NCI-H2227 (cell line): ENCODE measurements at regions not wholly inside any gene's neighbourhood (a gene's known extent, or its start where the extent isn't known, plus 50 kb on each side); places are given as distances from the start of the nearest gene placed in this dataset.
"Not testable (repeated sequence)": the region's sequence is repeated elsewhere in the genome, so short reads cannot be mapped to it uniquely, and the experiment has no call there.

Experiments
- DNase-seq: peaks from one replicate; lab custom pipeline; 2025; ENCODE audit not compliant: unreplicated experiment; lab: John Stamatoyannopoulos, UW

DNA sequence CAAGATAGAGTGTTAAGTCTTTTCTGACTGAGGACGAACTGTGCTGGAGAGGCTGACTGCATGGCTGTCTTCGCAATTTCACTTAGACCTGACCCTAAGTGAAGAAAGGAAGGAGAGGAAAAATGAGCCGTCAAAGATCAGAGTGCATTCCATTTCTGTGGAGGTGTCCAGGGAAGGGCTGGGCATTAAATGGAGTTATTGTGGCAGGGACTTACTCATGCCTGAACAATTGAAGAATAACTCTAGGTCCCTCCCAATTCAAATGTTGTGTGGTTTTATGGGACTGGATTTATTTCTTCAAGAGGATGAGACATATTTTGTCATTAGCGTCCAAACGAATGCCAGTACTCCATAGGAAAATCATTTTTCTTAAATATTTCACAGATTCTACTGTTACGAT lies 187.3 kb upstream of the CFAP20DC start:
- DNase-seq: no peak

DNA sequence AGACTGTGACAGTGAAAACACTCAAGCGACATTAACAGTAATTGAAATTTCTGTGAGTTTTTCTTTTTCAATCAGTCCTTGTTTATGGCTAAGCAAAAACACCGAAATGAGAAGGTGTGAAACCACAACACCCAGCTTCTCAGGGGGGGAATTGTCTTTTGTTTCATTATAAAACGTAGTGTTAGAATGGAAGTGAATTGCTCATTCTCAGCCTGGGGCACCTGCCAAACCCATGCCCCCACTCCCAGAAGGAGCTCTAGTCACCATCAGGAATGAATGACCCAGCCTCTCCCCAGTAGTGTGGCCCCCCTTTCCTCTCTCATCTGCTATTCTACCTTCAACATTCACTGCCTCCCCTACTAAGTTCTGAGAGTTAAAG lies 185.8 kb upstream of the CFAP20DC start:
- no peak for DNase-seq

DNA sequence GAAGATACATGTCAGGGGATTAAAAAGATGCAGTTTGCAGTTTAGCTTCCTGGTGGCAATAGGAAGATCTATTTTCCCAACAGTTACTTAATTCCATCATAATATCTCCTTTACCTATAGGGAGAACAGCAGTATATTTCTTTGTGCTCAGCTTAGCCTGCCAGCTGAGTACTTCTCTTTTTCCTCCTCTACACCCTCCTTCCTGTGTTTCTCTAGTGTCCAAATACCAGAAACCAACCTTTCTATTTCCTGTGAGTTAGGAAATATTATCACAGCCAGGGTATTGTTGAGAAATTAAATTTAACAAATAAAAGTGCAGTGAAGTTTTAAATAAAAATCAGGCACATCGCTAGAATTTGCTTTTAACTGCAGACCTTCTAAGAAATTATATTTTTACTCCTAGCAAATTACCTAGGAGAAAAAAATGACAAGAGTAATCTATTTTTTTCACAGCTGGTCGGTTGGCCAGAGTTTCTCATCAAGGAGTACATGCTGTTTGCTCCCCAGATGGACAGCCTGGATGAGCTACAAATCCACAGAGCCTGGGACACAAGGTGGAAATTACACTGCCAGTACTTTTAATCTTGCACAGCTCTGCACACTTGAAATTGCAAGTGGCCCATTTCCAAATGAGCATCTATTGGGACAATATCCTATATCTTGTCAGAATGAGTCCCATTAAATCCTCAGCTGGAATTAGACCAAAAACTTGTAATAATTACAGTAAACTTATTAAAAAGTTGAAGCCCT lies 185.2 kb upstream of the CFAP20DC start:
- DNase-seq: no peak

DNA sequence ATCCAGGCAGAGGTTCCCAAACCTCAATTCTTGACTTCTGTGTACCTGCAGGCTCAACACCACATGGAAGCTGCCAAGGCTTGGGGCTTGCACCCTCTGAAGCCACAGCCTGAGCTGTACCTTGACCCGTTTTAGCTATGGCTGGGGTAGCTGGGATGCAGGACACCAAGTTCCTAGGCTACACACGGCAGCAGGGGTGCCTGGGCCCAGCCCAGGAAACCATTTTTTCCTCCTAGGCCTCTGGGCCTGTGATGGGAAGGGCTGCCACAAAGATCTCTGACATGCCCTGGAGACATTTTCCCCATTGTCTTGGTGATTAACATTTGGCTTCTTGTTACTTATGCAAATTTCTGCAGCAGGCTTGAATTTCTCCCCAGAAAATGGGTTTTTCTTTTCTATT lies 180.6 kb upstream of the CFAP20DC start:
- not testable (repeated sequence) for DNase-seq

DNA sequence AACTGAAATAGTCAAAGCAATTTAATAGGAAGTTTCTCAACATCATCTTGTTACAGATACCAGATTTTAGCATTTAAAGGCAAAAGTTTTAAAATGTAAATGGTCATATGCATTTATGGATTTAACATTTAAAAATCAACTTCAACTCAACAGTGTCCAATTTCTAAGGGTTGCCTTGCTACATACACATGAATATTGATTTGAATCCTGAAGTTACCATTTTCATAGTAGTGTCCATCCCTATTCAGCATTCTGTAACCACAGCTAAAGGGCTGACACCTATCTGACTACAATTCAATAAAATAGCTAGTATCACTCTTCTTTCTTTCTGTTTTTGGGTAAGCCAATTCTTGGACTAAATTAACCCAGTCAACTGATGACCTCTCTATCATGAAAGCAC lies 164.0 kb upstream of the CFAP20DC start:
- no peak for DNase-seq

DNA sequence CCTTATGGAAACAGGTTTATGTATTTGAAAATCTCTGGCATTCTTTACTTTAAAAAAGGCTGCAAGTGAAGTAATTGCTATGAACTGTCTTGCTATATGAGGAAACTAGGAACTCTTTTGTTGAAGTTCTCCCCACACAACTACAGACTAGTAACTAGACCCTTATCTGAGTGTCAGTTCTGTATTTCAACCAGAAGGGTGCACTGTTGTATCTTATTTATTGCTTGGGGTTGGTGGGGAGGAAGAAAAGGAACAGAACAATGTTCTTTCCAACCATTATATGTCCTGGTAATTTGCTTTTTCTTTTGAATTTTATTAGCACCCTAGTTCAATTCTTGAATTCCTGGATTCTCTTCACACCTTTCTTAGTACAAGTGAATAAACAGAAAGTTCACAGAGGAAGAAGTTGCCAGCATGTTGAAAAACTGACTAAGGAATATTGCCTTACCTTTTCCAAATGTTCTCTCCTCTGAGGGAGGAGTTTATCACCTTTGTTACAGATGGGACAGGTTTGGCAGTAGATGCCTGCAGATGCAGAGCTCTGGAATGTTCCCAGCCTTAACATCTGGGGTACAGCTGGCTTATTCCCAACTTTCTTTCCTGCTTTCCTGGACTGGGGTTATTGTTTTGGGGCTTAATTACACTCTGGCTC lies 162.4 kb upstream of the CFAP20DC start:
- DNase-seq: peak; percentile 53

DNA sequence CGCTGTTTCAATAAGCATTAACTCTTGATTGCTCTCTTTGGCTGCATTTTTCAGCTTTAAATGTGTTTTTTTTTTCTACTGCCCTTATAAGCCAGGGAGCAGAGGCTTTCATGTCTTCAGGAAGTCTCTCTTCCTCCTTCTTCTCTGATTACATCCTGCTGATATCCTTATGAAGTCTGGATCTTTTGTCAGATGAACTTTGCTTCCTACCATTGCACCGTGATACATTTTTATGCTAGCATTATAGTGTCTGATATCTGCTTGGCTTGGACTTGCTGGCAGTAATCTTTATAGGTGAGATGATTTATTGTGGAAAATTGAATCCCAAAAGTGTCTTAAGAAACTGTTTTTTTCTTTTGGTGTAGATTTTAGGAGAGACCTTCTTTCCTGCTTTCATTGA lies 160.4 kb upstream of the CFAP20DC start:
- DNase-seq: no peak

DNA sequence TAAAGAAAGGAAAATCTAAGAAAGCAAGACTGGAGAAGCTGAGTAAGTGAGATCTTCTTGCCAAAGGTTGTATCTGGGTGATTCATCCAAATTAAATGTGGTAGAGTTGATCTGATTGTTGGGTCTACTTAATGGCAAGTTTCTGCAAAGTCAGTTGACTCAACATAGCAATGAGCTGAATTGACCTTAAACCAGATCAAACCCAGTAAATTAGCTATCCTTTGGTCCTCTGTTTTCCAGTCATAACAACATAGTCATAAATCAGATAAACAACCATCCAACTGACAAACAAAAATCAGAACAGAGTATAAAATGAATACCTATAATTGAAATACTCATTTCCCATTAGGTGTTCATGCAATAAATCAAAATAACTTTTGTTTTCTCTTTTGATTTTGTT lies 142.6 kb upstream of the CFAP20DC start:
- DNase-seq: no peak

DNA sequence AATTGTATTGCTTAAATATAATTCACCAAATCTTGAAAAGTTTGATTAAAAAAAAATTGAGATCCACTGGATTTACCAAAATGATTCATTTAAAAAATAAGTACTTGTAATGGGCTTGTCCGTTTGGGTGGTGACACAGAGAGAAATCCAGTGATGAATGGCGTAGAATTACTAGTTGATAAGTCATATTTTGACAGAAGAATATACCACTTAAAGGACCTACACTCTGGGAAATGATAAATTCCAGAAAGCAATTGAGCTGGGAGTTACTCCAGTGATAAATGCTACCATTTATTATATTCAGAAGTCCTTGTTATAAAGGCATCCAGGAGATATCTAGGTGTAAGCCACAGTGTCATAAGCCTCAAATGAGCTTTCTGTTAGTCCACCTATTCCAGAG lies 141.8 kb upstream of the CFAP20DC start:
- no peak for DNase-seq

DNA sequence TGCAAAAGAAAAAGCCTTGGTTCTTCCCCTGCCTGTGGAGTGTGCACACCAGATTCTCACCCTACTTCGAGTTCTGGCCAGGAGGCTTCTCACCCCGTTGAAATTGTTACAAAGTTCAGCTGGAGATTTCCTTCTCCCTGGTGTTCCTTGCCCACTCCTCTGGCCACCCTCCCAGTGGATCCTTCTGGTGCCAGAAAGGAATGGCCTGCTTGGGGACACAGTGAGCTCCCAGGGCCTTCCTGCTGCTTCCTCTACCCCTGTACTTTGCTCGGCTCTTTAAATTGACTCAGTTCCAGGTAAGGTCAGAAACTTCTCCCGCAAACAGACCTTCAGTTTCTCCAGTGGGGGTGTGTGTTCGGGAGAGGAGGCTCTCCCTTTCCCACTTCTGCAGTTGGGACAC lies 140.1 kb upstream of the CFAP20DC start:
- DNase-seq: no peak

DNA sequence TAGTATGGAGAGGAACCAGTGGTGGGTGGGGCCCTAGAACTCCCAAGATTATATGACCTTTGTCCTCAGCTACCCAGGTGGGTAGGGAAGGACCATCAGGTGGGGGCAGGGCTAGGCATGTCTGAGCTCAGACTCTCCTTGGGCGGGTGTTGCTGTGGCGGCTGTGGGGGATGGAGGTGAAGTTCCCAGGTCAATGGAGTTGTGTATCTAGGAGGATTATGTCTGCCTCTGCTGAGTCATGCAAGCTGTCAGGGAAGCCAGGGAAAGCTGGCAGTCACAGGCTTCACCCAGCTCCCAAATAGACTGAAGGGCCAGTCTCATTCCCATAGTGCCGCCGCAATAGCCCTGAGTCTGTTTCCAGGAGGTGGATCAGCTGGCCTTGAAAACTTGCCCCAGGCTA lies 139.7 kb upstream of the CFAP20DC start:
- no peak for DNase-seq

DNA sequence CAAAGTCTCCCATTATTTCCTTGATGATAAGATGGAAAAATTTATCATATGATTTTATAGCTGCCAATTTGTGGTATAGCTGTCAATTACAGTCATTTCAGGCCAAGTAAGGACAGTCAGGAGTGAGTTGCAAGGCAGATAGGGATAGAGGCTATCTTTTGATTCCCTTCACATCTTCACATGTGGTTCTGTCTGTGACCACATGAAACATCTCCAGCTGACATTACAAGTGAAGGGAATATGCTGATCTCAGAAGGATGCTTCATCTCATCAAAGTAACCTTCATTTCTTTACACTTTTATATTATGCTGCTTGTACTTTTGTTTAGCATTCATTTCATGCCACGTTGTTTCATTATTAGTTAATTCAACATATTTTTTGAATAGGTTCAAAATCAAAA lies 136.9 kb upstream of the CFAP20DC start:
- DNase-seq: no peak

DNA sequence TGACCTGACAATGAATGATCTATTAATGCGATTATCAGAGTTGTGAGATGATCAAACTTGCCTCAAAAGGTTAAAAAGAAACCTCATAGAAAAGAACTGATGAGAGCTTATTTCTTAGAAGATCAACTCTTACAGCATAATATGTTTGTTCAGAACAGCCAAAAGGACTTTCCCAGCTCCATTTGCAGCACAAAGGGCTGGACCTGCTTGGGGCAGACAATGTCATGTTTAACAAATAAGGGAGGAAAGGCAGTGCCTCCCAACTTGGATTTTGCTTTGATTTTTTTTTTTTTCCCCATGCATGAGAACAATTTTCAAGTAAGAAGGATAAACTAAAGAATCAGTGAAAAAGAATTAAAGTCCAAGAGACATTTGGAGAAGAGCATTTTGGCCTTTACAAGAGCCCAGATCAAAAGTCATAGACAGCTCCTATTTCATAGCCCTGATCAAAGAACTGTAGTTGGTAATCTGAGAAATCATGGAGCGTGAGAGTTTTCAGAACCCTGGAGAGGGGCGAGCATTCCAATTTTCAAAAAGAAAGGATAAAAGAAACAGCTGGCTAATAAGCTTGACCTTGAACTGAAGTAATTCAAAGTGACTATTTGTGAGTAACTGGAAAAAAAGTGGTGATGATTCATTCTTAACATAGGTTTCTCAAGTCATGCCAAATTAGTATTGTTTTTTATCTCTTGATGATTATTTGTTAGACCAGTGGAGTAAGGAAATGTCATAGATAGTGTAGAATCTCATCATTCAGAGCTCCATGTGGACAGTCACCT lies 136.0 kb upstream of the CFAP20DC start:
- peak; percentile 10 for DNase-seq

DNA sequence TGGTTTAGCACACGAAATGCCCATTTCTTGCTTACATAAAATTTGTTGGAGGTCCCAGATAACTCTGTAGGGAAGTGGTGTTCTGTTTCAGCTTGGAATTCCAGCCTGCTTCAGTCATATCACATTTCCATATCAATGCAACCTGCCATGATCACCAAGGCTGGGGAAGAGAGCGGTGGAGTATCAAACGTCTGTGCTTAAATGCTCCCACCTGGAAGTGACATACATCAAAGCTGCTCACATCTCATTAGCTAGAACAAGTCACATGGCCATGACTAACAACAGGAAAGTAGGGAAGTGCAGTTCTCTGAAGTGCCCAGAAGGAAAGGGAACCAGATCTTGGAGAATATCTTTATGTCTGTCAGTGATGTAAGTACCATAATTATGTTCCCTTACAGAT lies 130.2 kb upstream of the CFAP20DC start:
- peak; percentile 11 for DNase-seq

DNA sequence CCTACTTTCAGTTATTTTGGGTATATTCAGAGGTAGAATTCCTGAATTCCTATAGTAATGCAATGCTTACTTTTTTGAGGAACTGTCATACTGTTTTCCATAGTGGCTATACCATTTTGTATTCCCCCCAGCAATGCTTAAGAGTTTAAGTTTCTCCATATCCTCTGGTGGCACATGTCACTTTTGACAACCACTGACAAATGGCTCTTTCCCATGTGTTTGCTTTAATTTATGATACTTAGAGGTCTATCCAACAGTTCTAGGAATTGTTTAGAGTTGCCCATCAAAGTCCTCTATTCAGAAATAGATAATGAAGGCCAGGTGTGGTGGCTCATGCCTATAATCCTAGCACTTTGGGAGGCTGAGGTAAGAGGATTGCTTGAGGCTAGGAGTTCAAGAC lies 128.9 kb upstream of the CFAP20DC start:
- DNase-seq: no peak

DNA sequence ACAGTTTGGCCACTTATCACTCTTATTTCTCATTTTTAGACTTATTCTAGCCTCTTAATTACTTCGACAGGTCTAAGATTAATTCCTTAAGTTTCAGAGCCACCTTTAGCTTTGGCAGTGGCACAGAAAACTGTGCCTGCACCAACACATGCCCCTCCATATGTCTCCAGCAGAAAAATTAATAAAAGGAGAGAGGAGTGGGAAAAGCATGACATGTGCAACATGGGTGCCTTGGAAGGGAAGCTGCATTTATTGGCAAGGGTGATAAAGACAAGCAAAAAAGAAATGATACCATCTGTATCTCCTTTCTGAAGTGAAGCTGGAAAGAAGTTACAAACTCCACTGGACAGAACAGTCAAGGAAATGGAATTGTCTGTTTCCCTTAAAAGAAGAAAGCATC lies 121.7 kb upstream of the CFAP20DC start:
- DNase-seq: no peak

DNA sequence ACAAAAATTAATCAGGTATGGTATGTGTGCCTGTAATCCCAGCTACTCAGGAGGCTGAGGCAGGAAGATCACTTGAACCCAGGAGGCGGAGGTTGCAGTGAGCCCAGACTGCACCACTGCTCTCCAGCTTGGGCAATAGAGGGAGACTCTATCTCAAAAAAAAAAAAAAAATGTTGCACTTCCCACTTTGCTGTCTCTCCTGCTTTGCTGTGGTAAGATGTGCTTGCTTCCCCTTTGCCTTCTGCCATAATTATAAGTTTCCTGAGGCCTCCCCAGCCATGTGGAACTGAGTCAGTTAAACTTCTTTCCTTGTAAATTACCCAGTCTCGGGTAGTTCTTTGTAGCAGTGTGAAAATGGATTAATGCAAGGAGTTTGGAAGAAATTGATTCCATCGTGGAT lies 120.3 kb upstream of the CFAP20DC start:
- not testable (repeated sequence) for DNase-seq

DNA sequence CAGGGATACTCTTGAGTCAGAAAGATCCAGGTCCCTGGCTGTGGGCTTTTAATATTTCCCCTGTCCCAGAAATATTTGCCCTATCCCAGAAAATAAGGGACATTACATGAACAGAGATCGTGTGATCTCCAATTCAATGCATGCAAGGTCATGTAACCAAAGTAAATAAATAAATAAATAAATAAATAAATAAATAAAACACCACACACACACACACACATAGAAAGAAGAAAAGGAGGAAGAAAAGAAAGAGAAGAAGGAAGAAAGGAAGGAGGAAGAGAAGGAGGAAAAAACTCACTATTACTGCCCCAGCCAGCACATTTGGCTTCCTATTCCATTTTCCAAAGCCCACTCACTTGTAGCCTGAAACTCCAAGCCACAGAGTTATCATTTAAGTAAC lies 117.9 kb upstream of the CFAP20DC start:
- no peak for DNase-seq

DNA sequence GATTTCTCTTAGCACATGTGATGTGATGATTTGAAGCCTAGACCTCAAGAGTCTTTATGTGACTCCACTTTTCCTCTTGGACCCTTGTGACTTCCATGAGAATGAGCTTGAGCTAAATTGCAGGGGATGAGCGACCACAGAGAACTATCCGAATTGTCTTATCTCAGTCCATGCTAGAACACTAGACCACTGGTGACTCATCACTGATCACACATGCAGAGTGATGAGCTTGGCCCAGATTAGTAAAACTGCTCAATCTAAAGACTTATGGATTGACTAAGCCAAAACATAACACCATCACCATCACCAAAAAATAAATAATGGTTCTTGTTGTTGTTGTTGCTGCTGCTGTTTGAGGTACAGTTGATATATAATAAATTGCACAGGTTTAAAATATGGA lies 114.1 kb upstream of the CFAP20DC start:
- DNase-seq: no peak

DNA sequence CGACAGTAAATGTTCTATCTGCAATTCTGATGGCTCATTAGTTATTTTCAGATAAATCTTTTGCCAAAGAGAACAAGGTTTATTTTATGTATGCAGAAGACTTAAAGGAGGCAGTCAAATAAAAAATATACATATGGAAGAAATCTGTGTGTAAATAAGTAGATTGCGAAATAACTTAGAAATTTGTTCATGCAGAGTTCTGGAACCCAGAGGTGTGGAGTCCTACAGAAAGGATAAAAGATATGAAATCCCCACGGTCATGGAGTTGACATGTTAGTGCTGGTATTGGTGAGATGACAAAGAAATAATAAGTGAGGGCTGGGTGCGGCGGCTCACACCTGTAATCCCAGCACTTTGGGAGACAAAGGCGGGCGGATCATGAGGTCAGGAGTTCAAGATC lies 111.2 kb upstream of the CFAP20DC start:
- no peak for DNase-seq

DNA sequence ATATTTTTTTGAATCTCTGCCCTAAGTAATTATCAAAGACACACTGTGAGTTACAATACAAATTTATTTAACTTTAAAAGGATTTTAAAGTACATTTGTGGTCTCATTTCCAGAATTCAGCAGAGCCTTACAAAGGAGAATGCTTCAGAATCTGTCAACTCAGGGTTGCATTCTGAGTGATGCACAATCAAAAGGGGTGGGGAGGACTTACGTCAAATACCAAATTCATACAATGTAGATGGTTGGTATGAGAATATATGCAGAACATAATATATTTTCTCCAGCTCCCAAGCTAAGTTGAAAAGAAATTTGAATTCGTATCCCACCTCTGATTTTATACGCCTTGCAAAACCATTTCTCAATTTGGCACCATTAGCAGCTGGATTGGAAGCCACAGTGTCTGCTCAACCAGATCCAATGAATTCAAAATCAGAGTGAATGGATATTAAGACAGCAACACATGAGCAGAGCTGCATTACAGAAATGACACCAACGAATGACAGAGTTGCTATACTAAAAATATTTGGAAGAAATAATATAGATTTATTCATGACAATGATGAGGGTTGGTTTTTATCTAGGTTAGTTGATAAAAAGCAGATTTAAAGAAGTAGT lies 110.4 kb upstream of the CFAP20DC start:
- no peak for DNase-seq

DNA sequence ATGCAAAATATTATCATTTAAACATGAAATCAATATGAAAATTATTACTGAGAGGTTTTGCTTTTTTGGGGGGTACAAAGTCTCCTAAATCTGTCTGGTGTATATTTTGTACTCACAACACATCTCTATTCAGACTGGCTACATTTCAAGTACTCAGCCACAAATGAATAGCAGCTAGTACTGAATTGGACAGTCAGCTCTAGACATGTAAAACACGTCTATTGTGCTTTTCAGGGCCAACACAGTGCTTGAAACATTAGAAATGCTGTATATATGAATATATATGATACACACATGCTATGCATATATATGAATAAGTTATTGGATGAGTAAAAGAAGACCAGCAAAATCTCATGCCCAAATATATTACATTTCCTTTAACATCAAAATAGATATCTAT lies 103.8 kb upstream of the CFAP20DC start:
- no peak for DNase-seq
